HG02938 (cell line): ENCODE measurements at regions not wholly inside any gene's neighbourhood (a gene's known extent, or its start where the extent isn't known, plus 50 kb on each side); places are given as distances from the start of the nearest gene placed in this dataset.
A peak's percentile ranks its signal among the peaks of the same experiment; 100 is the strongest.
"Not testable (repeated sequence)": the region's sequence is repeated elsewhere in the genome, so short reads cannot be mapped to it uniquely, and the experiment has no call there.

Experiments
- ATAC-seq: cut with Tn5 transposase; IDR thresholded peaks from one replicate; pipeline ENCODE4 v1.9.1; 2021; ENCODE audit warnings: mild to moderate bottlenecking, moderate library complexity; ENCODE audit not compliant: unreplicated experiment

GRCh38 chr6:95848717-95849116 is 167.1 kb upstream of the FUT9 start:
- no peak for ATAC-seq

GRCh38 chr6:95856876-95857364 is 158.9 kb upstream of the FUT9 start:
- no peak for ATAC-seq

- ATAC-seq: no peak
Observed at GRCh38 chr6:95865857-95866256, 149.9 kb upstream of the FUT9 start.

GRCh38 chr6:95866732-95867131 is 149.0 kb upstream of the FUT9 start:
- no peak for ATAC-seq

GRCh38 chr6:95867205-95867604 is 148.6 kb upstream of the FUT9 start:
- ATAC-seq: no peak

GRCh38 chr6:95877480-95877879 is 138.3 kb upstream of the FUT9 start:
- ATAC-seq: no peak

- ATAC-seq: no peak
Observed at GRCh38 chr6:95879856-95880255, 135.9 kb upstream of the FUT9 start.

- no peak for ATAC-seq
Observed at GRCh38 chr6:95882371-95882770, 133.4 kb upstream of the FUT9 start.

- not testable (repeated sequence) for ATAC-seq
Observed at GRCh38 chr6:95888711-95889110, 127.1 kb upstream of the FUT9 start.

- ATAC-seq: no peak
Observed at GRCh38 chr6:95905132-95905531, 110.6 kb upstream of the FUT9 start.

GRCh38 chr6:95917034-95917433 is 98.7 kb upstream of the FUT9 start:
- ATAC-seq: no peak

- peak; percentile 67 for ATAC-seq
Observed at GRCh38 chr6:95923518-95923917, 92.3 kb upstream of the FUT9 start.

GRCh38 chr6:95935736-95936135 is 80.0 kb upstream of the FUT9 start:
- ATAC-seq: no peak

GRCh38 chr6:95946906-95947305 is 68.9 kb upstream of the FUT9 start:
- no peak for ATAC-seq

- no peak for ATAC-seq
Observed at GRCh38 chr6:95948324-95948723, 67.5 kb upstream of the FUT9 start.

- no peak for ATAC-seq
Observed at GRCh38 chr6:95949985-95950384, 65.8 kb upstream of the FUT9 start.

- no peak for ATAC-seq
Observed at GRCh38 chr6:95958686-95959085, 57.1 kb upstream of the FUT9 start.

GRCh38 chr6:95959261-95959660 is 56.5 kb upstream of the FUT9 start:
- no peak for ATAC-seq
